ENCODE measurements at regions not wholly inside any gene's neighbourhood (a gene's known extent, or its start where the extent isn't known, plus 50 kb on each side); places are given as distances from the start of the nearest gene placed in this dataset.

GRCh38 chr15:45855210-45855906 is 220.5 kb downstream of the SQOR start:
- BruUV-seq (replicated peaks), result no TSS peak
- Histone ChIP-seq H3K27ac (ENCODE audit: low read depth, low read length, poor library complexity, severe bottlenecking) (no peak overlapping the region), H3K9me3 (ENCODE audit: low read depth, low read length, poor library complexity, severe bottlenecking) (peaks cover 4% of the 10 kb centered on the region), H3K27me3 (replicated peaks; ENCODE audit: insufficient read depth, low read depth, low read length, poor library complexity) (no peaks in the 10 kb centered on the region), H3K4me3 (ENCODE audit: low read depth, low read length, poor library complexity, severe bottlenecking) (no peak overlapping the region), H3K4me1 (ENCODE audit: insufficient read depth, low read length, poor library complexity, severe bottlenecking) (no peaks in the 10 kb centered on the region), H3K36me3 (ENCODE audit: insufficient read depth, low read length, poor library complexity, severe bottlenecking) (no peaks in the 10 kb centered on the region)
- TF ChIP-seq, protein P1, sequence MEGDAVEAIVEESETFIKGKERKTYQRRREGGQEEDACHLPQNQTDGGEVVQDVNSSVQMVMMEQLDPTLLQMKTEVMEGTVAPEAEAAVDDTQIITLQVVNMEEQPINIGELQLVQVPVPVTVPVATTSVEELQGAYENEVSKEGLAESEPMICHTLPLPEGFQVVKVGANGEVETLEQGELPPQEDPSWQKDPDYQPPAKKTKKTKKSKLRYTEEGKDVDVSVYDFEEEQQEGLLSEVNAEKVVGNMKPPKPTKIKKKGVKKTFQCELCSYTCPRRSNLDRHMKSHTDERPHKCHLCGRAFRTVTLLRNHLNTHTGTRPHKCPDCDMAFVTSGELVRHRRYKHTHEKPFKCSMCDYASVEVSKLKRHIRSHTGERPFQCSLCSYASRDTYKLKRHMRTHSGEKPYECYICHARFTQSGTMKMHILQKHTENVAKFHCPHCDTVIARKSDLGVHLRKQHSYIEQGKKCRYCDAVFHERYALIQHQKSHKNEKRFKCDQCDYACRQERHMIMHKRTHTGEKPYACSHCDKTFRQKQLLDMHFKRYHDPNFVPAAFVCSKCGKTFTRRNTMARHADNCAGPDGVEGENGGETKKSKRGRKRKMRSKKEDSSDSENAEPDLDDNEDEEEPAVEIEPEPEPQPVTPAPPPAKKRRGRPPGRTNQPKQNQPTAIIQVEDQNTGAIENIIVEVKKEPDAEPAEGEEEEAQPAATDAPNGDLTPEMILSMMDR (conservative IDR thresholded peaks at IDR 0.05; ENCODE audit: low read depth, low read length), result no peak
- no peak for TF ChIP-seq EZH2 (IDR thresholded peaks at IDR 0.05; ENCODE audit: borderline replicate concordance, low read depth, low read length, poor library complexity, severe bottlenecking)
- DNase-seq (ENCODE audit: low spot score), result no peak
- ChIA-PET CTCF (no interaction called here), POLR2A (ENCODE audit: low non-redundant PET) (no interaction called here)
- intact Hi-C loops (cut with micrococcal nuclease; ENCODE audit: unreplicated experiment), result no loop called here

DNA sequence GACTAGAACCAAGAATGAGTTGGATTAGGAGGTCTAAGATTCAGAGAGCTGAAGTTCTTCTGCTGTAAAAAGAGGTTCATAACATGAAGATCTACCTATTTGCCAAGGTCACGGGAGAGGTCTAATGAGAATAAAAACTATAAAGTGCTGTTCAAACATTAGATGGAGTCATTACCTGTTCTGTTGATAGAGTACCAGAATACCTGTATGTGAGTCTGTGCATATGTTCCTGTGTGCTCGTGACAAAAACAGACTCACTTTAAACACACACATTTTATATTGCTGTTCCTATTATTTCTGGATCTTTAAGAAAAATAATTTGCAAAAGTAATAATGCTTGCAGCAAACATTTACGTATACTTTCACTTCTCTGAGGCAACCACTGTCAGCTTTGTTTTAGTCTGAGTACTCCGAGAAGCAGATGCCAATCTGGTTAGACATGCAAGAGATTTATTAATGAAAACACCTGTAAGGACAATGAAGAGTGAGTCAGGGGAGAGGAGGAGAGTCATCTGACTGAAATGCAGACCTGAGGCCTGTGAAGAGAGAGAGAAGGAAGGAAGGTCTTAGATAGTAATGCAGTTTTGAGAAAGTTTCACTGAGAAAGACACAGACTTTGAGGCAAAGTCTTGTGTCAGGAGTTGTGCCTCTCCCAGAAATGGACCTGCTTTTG is 221.2 kb downstream of the SQOR start:
- no peak for DNase-seq (ENCODE audit: low spot score)
- intact Hi-C loops (cut with micrococcal nuclease; ENCODE audit: unreplicated experiment), result no loop called here
- Histone ChIP-seq H3K4me1 (ENCODE audit: insufficient read depth, low read length, poor library complexity, severe bottlenecking) (no peaks in the 10 kb centered on the region), H3K27me3 (replicated peaks; ENCODE audit: insufficient read depth, low read depth, low read length, poor library complexity) (no peaks in the 10 kb centered on the region), H3K36me3 (ENCODE audit: insufficient read depth, low read length, poor library complexity, severe bottlenecking) (no peaks in the 10 kb centered on the region), H3K9me3 (ENCODE audit: low read depth, low read length, poor library complexity, severe bottlenecking) (no peaks in the 10 kb centered on the region), H3K4me3 (ENCODE audit: low read depth, low read length, poor library complexity, severe bottlenecking) (no peak overlapping the region), H3K27ac (ENCODE audit: low read depth, low read length, poor library complexity, severe bottlenecking) (no peak overlapping the region)
- TF ChIP-seq, protein P1 (conservative IDR thresholded peaks at IDR 0.05; ENCODE audit: low read depth, low read length), result no peak
- BruUV-seq (replicated peaks), result no TSS peak
- POLR2A ChIA-PET (ENCODE audit: low non-redundant PET), result no interaction called here
- CTCF ChIA-PET, result no interaction called here

DNA sequence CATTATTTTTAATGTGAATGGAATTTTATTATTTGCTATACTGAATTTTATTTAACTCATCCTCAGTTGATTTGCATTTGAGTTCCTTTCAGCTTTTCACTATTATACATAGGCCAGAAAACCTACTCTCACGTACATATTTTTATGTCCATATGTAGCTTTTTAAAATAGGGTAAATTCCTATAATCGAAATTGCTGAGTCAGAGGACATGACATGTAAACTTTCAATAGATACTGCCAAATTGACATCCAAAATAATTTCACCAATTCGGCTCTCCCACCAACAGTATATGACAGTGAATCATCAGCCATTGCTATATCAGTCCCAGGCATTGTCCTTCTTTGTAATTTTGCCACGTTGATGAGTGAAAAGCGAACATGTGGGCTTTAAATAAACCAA is 222.5 kb downstream of the SQOR start:
- CTCF ChIA-PET, result no interaction called here

More for the DNA sequence above, 222.5 kb downstream of the SQOR start:
- DNase-seq (ENCODE audit: low spot score), result no peak
- no peaks in the 10 kb centered on the region for H3K4me1 ChIP-seq (ENCODE audit: insufficient read depth, low read length, poor library complexity, severe bottlenecking)
- no peak overlapping the region for H3K4me3 ChIP-seq (ENCODE audit: low read depth, low read length, poor library complexity, severe bottlenecking)
- no peak for TF ChIP-seq EZH2 (IDR thresholded peaks at IDR 0.05; ENCODE audit: borderline replicate concordance, low read depth, low read length, poor library complexity, severe bottlenecking)
- TF ChIP-seq, protein P1 (conservative IDR thresholded peaks at IDR 0.05; ENCODE audit: low read depth, low read length), result no peak
- H3K27ac ChIP-seq (ENCODE audit: low read depth, low read length, poor library complexity, severe bottlenecking), result no peak overlapping the region
- intact Hi-C loops (cut with micrococcal nuclease; ENCODE audit: unreplicated experiment), result no loop called here
- POLR2A ChIA-PET (ENCODE audit: low non-redundant PET), result no interaction called here
- no peaks in the 10 kb centered on the region for H3K36me3 ChIP-seq (ENCODE audit: insufficient read depth, low read length, poor library complexity, severe bottlenecking)
- no peaks in the 10 kb centered on the region for H3K27me3 ChIP-seq (replicated peaks; ENCODE audit: insufficient read depth, low read depth, low read length, poor library complexity)
- no TSS peak for BruUV-seq (replicated peaks)
- H3K9me3 ChIP-seq (ENCODE audit: low read depth, low read length, poor library complexity, severe bottlenecking), result no peaks in the 10 kb centered on the region
